ENCODE measurements at regions not wholly inside any gene's neighbourhood (a gene's known extent, or its start where the extent isn't known, plus 50 kb on each side); places are given as distances from the start of the nearest gene placed in this dataset.

- TF ChIP-seq CTCF (IDR thresholded peaks at IDR 0.05) (no peak), POLR2A (IDR thresholded peaks at IDR 0.05) (no peak)
Measured at GRCh38 chr4:23039818-23040217, 347.1 kb downstream of the GBA3 start.
